RWPE1 (cell line): ENCODE measurements at regions not wholly inside any gene's neighbourhood (a gene's known extent, or its start where the extent isn't known, plus 50 kb on each side); places are given as distances from the start of the nearest gene placed in this dataset.

Experiments
- CTCF ChIA-PET: fragments of 350-600 bp; sonication (Branson Sonifier 250); formaldehyde crosslinking; extraction: SDS; loops from one replicate; lab custom pipeline; 2021; lab: Yijun Ruan, JAX
- POLR2A ChIA-PET: fragments of 400-600 bp; formaldehyde crosslinking; extraction: SDS; loops from one replicate; lab custom pipeline; 2020; ENCODE audit warnings: antibody characterized with exemption; ENCODE audit not compliant: low non-redundant PET; lab: Yijun Ruan, JAX
- DNase-seq: peaks from one replicate; pipeline ENCODE4 v3.0.0; 2012; ENCODE audit warnings: low spot score
- H3K27ac ChIP-seq: fragments of 450-650 bp; 2 replicates; pipeline ENCODE4 v1.5.1; 2017
- CTCF ChIP-seq: fragments of 450-650 bp; conservative IDR thresholded peaks from 2 replicates; pipeline ENCODE4 v1.5.1; 2017; ENCODE audit warnings: low read depth, mild to moderate bottlenecking

- DNase-seq = peak; percentile 31
- POLR2A ChIA-PET = no interaction called here
- H3K27ac ChIP-seq = no peak overlapping the region
- CTCF ChIA-PET = interaction anchor here (0.6 kb wide), 1 partner anchor 176 kb away, joined by 3 read pairs; no protein-coding TSS in a partner anchor
- TF ChIP-seq CTCF = no peak
Measured at GRCh38 chr12:31868965-31869364, 90.2 kb upstream of the RESF1 start.

GRCh38 chr12:31867292-31867691 lies 91.9 kb upstream of the RESF1 start:
- ChIA-PET CTCF (no interaction called here), POLR2A (no interaction called here)
- no peak for TF ChIP-seq CTCF
- no peak for DNase-seq
- no peak overlapping the region for H3K27ac ChIP-seq

GRCh38 chr12:31866523-31866922 lies 92.7 kb upstream of the RESF1 start:
- ChIA-PET POLR2A (no interaction called here), CTCF (no interaction called here)

GRCh38 chr12:31865023-31865422 lies 94.2 kb upstream of the RESF1 start:
- ChIA-PET CTCF (interaction anchor here (0.7 to 0.9 kb wide), 2 partner anchors 132 to 212 kb away, joined by 3 to 5 read pairs; no protein-coding TSS in a partner anchor), POLR2A (no interaction called here)
- no peak overlapping the region for H3K27ac ChIP-seq
- no peak for DNase-seq
- TF ChIP-seq CTCF = no peak

More at GRCh38 chr12:31866523-31866922, 92.7 kb upstream of the RESF1 start:
- no peak for DNase-seq
- H3K27ac ChIP-seq = no peak overlapping the region
- no peak for TF ChIP-seq CTCF

GRCh38 chr12:31861360-31861759 lies 97.9 kb upstream of the RESF1 start:
- H3K27ac ChIP-seq = no peak overlapping the region
- ChIA-PET CTCF (no interaction called here), POLR2A (no interaction called here)
- no peak for TF ChIP-seq CTCF
- no peak for DNase-seq

GRCh38 chr12:31860401-31860800 lies 98.8 kb upstream of the RESF1 start:
- H3K27ac ChIP-seq = no peak overlapping the region
- TF ChIP-seq CTCF = no peak
- DNase-seq = no peak
- POLR2A ChIA-PET = no interaction called here
- CTCF ChIA-PET = no interaction called here
